Body of pancreas (tissue), 4 donors: ENCODE measurements at regions not wholly inside any gene's neighbourhood (a gene's known extent, or its start where the extent isn't known, plus 50 kb on each side); places are given as distances from the start of the nearest gene placed in this dataset.

ENCODE experiments used
- ATAC-seq: fragments of 150-250 bp; one replicate; pipeline ENCODE4 v1.9.1; 2016
- DNase-seq, 4 donors: peaks; one replicate each; pipeline ENCODE4 v3.0.0-alpha.2; 2019
- H3K27ac ChIP-seq, 4 donors: fragments of 200-600 bp; sonication (generic); 1 replicate in 3 of 4; 2 replicates in 1 of 4; pipeline versions ENCODE4 v1.5.1 to v1.6.1; 2016 to 2019; ENCODE audit warnings: mild to moderate bottlenecking in 1 of 4, mixed read lengths in 1 of 4, moderate library complexity in 1 of 4
- H3K27me3 ChIP-seq, 2 donors: fragments of 200-600 bp; sonication (generic); one replicate each; pipeline ENCODE4 v1.6.0; 2016; ENCODE audit warnings: mild to moderate bottlenecking in 1 of 2
- H3K36me3 ChIP-seq, 2 donors: fragments of 200-600 bp; sonication (generic); replicated peaks in 1 of 2; 2 replicates each; pipeline ENCODE4 v1.5.1; 2016; ENCODE audit warnings: low read depth in 2 of 2; ENCODE audit not compliant: insufficient read depth in 1 of 2
- H3K4me1 ChIP-seq: fragments of 200-600 bp; sonication (generic); one replicate; pipeline ENCODE4 v1.6.0; 2016
- H3K4me3 ChIP-seq, 2 donors: fragments of 200-600 bp; sonication (generic); 1 replicate in 1 of 2; 2 replicates in 1 of 2; pipeline ENCODE4 v1.5.1; 2016 to 2019
- H3K9me3 ChIP-seq, 3 donors: fragments of 200-600 bp; sonication (generic); 1 replicate in 2 of 3; 2 replicates in 1 of 3; pipeline ENCODE4 v1.5.1; 2016
- CTCF ChIP-seq, 7 experiments: fragments of 450-650 bp in 4 of 7; fragments of 200-600 bp in 3 of 7; sonication (generic) in 3 of 7; IDR thresholded peaks; one replicate each; pipeline ENCODE4 v1.5.1; 2016 to 2019; ENCODE audit warnings: antibody characterized with exemption in 7 of 7
- POLR2A ChIP-seq, 3 donors: fragments of 450-650 bp; IDR thresholded peaks; one replicate each; pipeline ENCODE4 v1.6.1; 2016; ENCODE audit warnings: antibody characterized with exemption in 3 of 3, mild to moderate bottlenecking in 2 of 3
- WGBS, 2 donors: methylation state at CpG; one replicate each; pipeline ENCODE4 v1.1.5; 2017; 5-methylcytosine and 5-hydroxymethylcytosine counted together
- intact Hi-C: fragments of 100-400 bp; cut with DNase I; formaldehyde crosslinking; loops from one replicate; pipeline ENCODE4 v1.15.1; 2023

GRCh38 chr5:17113174-17113958, 104.1 kb upstream of the BASP1 start:
- H3K27ac ChIP-seq, result peak overlapping the region in 3 of 4 donors; percentile 63 to 73 (median 66)

GRCh38 chr5:17114233-17114632, 103.2 kb upstream of the BASP1 start:
- no peaks in the 10 kb centered on the region for H3K27me3 ChIP-seq
- peak overlapping the region in 3 of 4 donors; percentile 63 to 73 (median 66) for H3K27ac ChIP-seq
- no peak for DNase-seq
- no peak overlapping the region for H3K4me3 ChIP-seq
- no peaks in the 10 kb centered on the region for H3K9me3 ChIP-seq
- 21 to 28% methylated on average over 6 of the region's 6 CpGs for WGBS, 2 donors
- peaks cover 28% of the 10 kb centered on the region for H3K4me1 ChIP-seq
- peak; percentile 76 for ATAC-seq
- no peak for TF ChIP-seq POLR2A (IDR thresholded peaks at IDR 0.05)
- TF ChIP-seq CTCF (IDR thresholded peaks at IDR 0.05), result no peak
- intact Hi-C loops, result no loop called here
- no peaks in the 10 kb centered on the region for H3K36me3 ChIP-seq

More at GRCh38 chr5:17113174-17113958, 104.1 kb upstream of the BASP1 start:
- no peaks in the 10 kb centered on the region for H3K36me3 ChIP-seq
- WGBS, 2 donors, result 46 to 53% methylated on average over 9 of the region's 9 CpGs
- H3K4me3 ChIP-seq, result no peak overlapping the region
- ATAC-seq, result peak; percentile 59
- no peak for TF ChIP-seq POLR2A (IDR thresholded peaks at IDR 0.05)
- TF ChIP-seq CTCF (IDR thresholded peaks at IDR 0.05), result no peak
- no peaks in the 10 kb centered on the region for H3K9me3 ChIP-seq
- peaks cover 25% of the 10 kb centered on the region for H3K4me1 ChIP-seq
- no peak for DNase-seq
- no peaks in the 10 kb centered on the region for H3K27me3 ChIP-seq
- intact Hi-C loops, result no loop called here

- Histone ChIP-seq H3K9me3 (no peaks in the 10 kb centered on the region), H3K27me3 (no peaks in the 10 kb centered on the region), H3K36me3 (no peaks in the 10 kb centered on the region), H3K4me3 (no peak overlapping the region), H3K27ac (peak overlapping the region in 3 of 4 donors; percentile 63 to 73 (median 66)), H3K4me1 (peaks cover 35% of the 10 kb centered on the region)
- 75 to 78% methylated on average over 6 of the region's 6 CpGs for WGBS, 2 donors
- no peak for ATAC-seq
- TF ChIP-seq POLR2A (IDR thresholded peaks at IDR 0.05), result no peak
- TF ChIP-seq CTCF (IDR thresholded peaks at IDR 0.05), result no peak
- intact Hi-C loops, result no loop called here
- DNase-seq, result no peak
Observed at GRCh38 chr5:17114715-17115599, 102.5 kb upstream of the BASP1 start.

- no peaks in the 10 kb centered on the region for H3K9me3 ChIP-seq
- no peak overlapping the region for H3K4me3 ChIP-seq
- ATAC-seq (no peak), DNase-seq (no peak)
- no peaks in the 10 kb centered on the region for H3K27me3 ChIP-seq
- H3K4me1 ChIP-seq, result peaks cover 43% of the 10 kb centered on the region
- H3K27ac ChIP-seq, result peak overlapping the region in 3 of 4 donors; percentile 11 to 73 (median 63)
- H3K36me3 ChIP-seq, result no peaks in the 10 kb centered on the region
- WGBS, 2 donors, result 55 to 56% methylated on average over 3 of the region's 3 CpGs
- intact Hi-C loops, result no loop called here
- no peak for TF ChIP-seq POLR2A (IDR thresholded peaks at IDR 0.05)
- no peak for TF ChIP-seq CTCF (IDR thresholded peaks at IDR 0.05)
Observed at GRCh38 chr5:17115855-17116254, 101.6 kb upstream of the BASP1 start.
